DMS53 (cell line): ENCODE measurements at regions not wholly inside any gene's neighbourhood (a gene's known extent, or its start where the extent isn't known, plus 50 kb on each side); places are given as distances from the start of the nearest gene placed in this dataset.

ENCODE experiments used
- DNase-seq: peaks from one replicate; lab custom pipeline; 2025; lab: John Stamatoyannopoulos, UW

GRCh38 chr9:13648068-13648467, 368.6 kb upstream of the MPDZ start:
- no peak for DNase-seq

- no peak for DNase-seq
These were observed 367.1 kb upstream of the MPDZ start for GRCh38 chr9:13646500-13647021.

GRCh38 chr9:13645557-13645956, 366.1 kb upstream of the MPDZ start:
- no peak for DNase-seq

GRCh38 chr9:13644675-13645074, 365.2 kb upstream of the MPDZ start:
- no peak for DNase-seq

GRCh38 chr9:13642646-13643045, 363.2 kb upstream of the MPDZ start:
- no peak for DNase-seq

GRCh38 chr9:13629067-13629466, 349.6 kb upstream of the MPDZ start:
- no peak for DNase-seq

- no peak for DNase-seq
These were observed 349.0 kb upstream of the MPDZ start for GRCh38 chr9:13628526-13628925.

GRCh38 chr9:13627502-13627901, 348.0 kb upstream of the MPDZ start:
- DNase-seq, result no peak

GRCh38 chr9:13627071-13627470, 347.6 kb upstream of the MPDZ start:
- no peak for DNase-seq

GRCh38 chr9:13626601-13627000, 347.1 kb upstream of the MPDZ start:
- DNase-seq, result no peak

GRCh38 chr9:13621872-13622564, 342.5 kb upstream of the MPDZ start:
- DNase-seq, result peak; percentile 0

GRCh38 chr9:13616491-13617035, 337.1 kb upstream of the MPDZ start:
- DNase-seq, result no peak

GRCh38 chr9:13615660-13616490, 336.4 kb upstream of the MPDZ start:
- no peak for DNase-seq

GRCh38 chr9:13614060-13614459, 334.6 kb upstream of the MPDZ start:
- DNase-seq, result peak; percentile 0

GRCh38 chr9:13613296-13613695, 333.8 kb upstream of the MPDZ start:
- no peak for DNase-seq

GRCh38 chr9:13608451-13608850, 329.0 kb upstream of the MPDZ start:
- no peak for DNase-seq

- no peak for DNase-seq
These were observed 328.3 kb upstream of the MPDZ start for GRCh38 chr9:13607481-13608441.

- no peak for DNase-seq
These were observed 327.1 kb upstream of the MPDZ start for GRCh38 chr9:13606586-13606985.

GRCh38 chr9:13603921-13604320, 324.4 kb upstream of the MPDZ start:
- DNase-seq, result no peak

- no peak for DNase-seq
These were observed 319.2 kb upstream of the MPDZ start for GRCh38 chr9:13598738-13599137.

- no peak for DNase-seq
These were observed 317.9 kb upstream of the MPDZ start for GRCh38 chr9:13597427-13597826.

GRCh38 chr9:13597004-13597403, 317.5 kb upstream of the MPDZ start:
- DNase-seq, result no peak
